Parathyroid adenoma (tissue), 2 donors: ENCODE measurements at regions not wholly inside any gene's neighbourhood (a gene's known extent, or its start where the extent isn't known, plus 50 kb on each side); places are given as distances from the start of the nearest gene placed in this dataset.

Experiments
- H2AFZ ChIP-seq: fragments of 300-600 bp; sonication (generic); one replicate; pipeline ENCODE4 v1.7.0; 2017; ENCODE audit warnings: antibody characterized with exemption, mild to moderate bottlenecking
- H3K27ac ChIP-seq: fragments of 300-600 bp; sonication (generic); one replicate; pipeline ENCODE4 v1.7.0; 2017
- H3K27me3 ChIP-seq: fragments of 300-600 bp; sonication (generic); one replicate; pipeline ENCODE4 v1.7.0; 2017; ENCODE audit warnings: low read length; ENCODE audit not compliant: control insufficient read depth, insufficient read depth
- H3K36me3 ChIP-seq: fragments of 300-600 bp; sonication (generic); one replicate; pipeline ENCODE4 v1.7.0; 2017; ENCODE audit warnings: low read length; ENCODE audit not compliant: control insufficient read depth, insufficient read depth
- H3K4me1 ChIP-seq: fragments of 300-600 bp; sonication (generic); one replicate; pipeline ENCODE4 v1.7.0; 2017; ENCODE audit warnings: control low read depth
- H3K4me2 ChIP-seq: fragments of 300-600 bp; sonication (generic); one replicate; pipeline ENCODE4 v1.7.0; 2017; ENCODE audit warnings: low read length
- H3K4me3 ChIP-seq: fragments of 300-600 bp; sonication (generic); one replicate; pipeline ENCODE4 v1.7.0; 2017; ENCODE audit warnings: low read depth, low read length
- H3K79me2 ChIP-seq: fragments of 300-600 bp; sonication (generic); one replicate; pipeline ENCODE4 v1.7.0; 2017; ENCODE audit warnings: control low read depth
- H3K9ac ChIP-seq: fragments of 300-600 bp; sonication (generic); one replicate; pipeline ENCODE4 v1.7.0; 2017; ENCODE audit warnings: mild to moderate bottlenecking
- H3K9me3 ChIP-seq: fragments of 300-600 bp; sonication (generic); one replicate; pipeline ENCODE4 v1.7.0; 2017; ENCODE audit warnings: low read length; ENCODE audit not compliant: control insufficient read depth
- TF ChIP-seq, protein P1 (sequence below): fragments of 300-600 bp; sonication (generic); IDR thresholded peaks from one replicate; pipeline ENCODE4 v1.7.0; 2017; ENCODE audit warnings: antibody characterized with exemption, mild to moderate bottlenecking
- donor health status: primary hyperparathyroidism.

DNA sequence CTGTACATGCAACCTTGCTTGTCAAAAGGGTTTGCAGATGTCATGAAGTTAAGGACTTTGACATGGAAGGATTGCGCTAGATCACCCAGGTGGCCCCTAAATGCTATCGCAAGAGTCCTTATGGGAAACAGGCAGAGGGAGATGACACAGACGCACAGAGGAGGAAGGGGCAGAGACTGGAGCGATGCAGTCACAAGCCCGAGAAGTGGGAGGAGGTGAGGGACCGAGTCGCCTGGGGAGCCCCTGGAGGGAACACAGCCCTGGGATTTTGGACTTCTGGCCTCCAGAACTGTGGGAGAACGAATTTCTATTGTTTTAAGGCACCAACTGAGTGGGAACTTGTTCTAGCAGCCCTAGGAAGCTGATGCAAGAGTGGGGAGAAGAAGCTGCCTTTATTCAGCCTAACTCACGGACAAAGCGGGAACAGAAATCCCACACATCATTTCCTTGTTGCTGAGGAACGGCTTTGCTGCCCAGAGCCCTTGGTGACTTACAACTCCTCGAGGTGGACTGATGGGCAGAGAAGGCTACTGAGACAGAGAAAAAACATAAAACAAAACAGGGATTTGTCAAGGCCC, 434.0 kb downstream of the PREX1 start:
- no peak overlapping the region for H2AFZ ChIP-seq
- no peaks in the 10 kb centered on the region for H3K36me3 ChIP-seq
- TF ChIP-seq, protein P1, sequence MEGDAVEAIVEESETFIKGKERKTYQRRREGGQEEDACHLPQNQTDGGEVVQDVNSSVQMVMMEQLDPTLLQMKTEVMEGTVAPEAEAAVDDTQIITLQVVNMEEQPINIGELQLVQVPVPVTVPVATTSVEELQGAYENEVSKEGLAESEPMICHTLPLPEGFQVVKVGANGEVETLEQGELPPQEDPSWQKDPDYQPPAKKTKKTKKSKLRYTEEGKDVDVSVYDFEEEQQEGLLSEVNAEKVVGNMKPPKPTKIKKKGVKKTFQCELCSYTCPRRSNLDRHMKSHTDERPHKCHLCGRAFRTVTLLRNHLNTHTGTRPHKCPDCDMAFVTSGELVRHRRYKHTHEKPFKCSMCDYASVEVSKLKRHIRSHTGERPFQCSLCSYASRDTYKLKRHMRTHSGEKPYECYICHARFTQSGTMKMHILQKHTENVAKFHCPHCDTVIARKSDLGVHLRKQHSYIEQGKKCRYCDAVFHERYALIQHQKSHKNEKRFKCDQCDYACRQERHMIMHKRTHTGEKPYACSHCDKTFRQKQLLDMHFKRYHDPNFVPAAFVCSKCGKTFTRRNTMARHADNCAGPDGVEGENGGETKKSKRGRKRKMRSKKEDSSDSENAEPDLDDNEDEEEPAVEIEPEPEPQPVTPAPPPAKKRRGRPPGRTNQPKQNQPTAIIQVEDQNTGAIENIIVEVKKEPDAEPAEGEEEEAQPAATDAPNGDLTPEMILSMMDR: no peak
- H3K27ac ChIP-seq: no peak overlapping the region
- H3K79me2 ChIP-seq: no peaks in the 10 kb centered on the region
- no peaks in the 10 kb centered on the region for H3K9me3 ChIP-seq
- H3K4me2 ChIP-seq: no peak overlapping the region
- H3K27me3 ChIP-seq: no peaks in the 10 kb centered on the region
- H3K4me3 ChIP-seq: no peak overlapping the region
- H3K9ac ChIP-seq: no peak overlapping the region
- H3K4me1 ChIP-seq: no peaks in the 10 kb centered on the region

DNA sequence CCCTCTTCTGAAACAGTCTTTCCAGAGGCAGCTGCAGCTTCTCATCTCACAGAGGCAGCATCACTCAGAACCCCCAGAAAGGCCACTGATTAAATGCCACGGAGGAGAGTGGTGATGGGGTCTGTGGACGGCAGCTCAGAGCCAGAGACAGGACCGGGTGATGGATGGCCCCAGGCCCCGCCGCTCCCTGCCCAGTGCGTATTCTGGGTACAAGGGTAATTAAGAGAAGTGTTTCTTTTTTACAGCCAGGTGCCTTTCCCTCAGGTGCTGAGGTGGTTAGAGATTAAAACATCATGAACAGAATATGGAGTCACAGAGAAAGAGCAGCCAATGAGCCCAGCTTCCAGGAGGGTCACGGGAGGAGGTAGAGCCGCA, 434.5 kb downstream of the PREX1 start:
- no peaks in the 10 kb centered on the region for H3K4me1 ChIP-seq
- H3K9ac ChIP-seq: no peak overlapping the region
- no peak overlapping the region for H3K4me3 ChIP-seq
- no peaks in the 10 kb centered on the region for H3K9me3 ChIP-seq
- no peaks in the 10 kb centered on the region for H3K27me3 ChIP-seq
- TF ChIP-seq, protein P1: no peak
- H3K27ac ChIP-seq: no peak overlapping the region
- H3K4me2 ChIP-seq: no peak overlapping the region
- H3K79me2 ChIP-seq: no peaks in the 10 kb centered on the region
- no peaks in the 10 kb centered on the region for H3K36me3 ChIP-seq
- H2AFZ ChIP-seq: no peak overlapping the region

DNA sequence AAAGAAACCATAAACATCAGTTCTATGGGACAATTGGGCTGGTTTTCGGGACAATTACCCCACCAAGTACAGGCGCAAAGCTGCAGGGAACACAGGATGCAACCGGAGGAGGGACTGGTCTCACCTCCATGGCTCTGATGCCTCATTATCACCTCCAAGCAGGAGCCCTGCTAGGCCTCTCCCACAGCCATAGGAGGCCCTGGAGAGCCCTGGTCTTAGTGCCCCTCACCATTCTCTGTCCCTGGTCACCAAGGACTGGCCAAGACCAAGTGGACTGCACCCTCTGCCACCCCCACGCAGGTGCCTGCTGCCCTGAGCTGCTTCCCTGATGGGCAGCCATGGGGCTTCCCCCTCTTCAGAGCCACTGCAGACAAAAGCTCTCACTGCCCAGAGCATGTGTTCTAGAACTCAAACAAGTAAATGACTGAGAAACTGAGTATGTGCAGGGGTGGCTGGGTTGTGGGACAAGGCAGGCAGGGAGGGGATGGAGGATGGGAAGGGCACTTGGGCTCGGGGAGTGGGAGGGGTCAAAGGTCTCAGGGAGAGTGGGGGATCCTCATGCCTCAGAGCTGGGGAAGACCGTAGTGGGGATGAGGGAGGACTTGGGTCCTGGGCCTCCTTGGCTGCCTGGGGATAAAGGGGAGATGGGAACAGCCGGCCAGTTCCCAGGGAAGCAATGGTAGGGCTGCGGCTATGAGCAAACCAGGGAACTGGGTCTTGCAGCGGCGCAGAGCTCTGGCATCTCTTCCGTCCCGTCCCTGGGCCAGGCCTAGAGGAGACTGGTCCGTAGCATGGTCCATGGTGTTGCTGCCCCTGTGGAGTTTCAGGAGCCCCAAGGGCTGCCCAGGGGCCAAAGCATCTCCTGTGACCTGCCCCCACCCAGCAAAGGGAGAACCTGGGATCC, 435.1 kb downstream of the PREX1 start:
- no peak overlapping the region for H3K27ac ChIP-seq
- H3K36me3 ChIP-seq: no peaks in the 10 kb centered on the region
- H3K4me3 ChIP-seq: no peak overlapping the region
- H3K27me3 ChIP-seq: no peaks in the 10 kb centered on the region
- no peaks in the 10 kb centered on the region for H3K79me2 ChIP-seq
- no peaks in the 10 kb centered on the region for H3K9me3 ChIP-seq
- no peak overlapping the region for H3K9ac ChIP-seq
- TF ChIP-seq, protein P1: no peak
- H3K4me2 ChIP-seq: no peak overlapping the region
- H3K4me1 ChIP-seq: no peaks in the 10 kb centered on the region
- H2AFZ ChIP-seq: no peak overlapping the region

DNA sequence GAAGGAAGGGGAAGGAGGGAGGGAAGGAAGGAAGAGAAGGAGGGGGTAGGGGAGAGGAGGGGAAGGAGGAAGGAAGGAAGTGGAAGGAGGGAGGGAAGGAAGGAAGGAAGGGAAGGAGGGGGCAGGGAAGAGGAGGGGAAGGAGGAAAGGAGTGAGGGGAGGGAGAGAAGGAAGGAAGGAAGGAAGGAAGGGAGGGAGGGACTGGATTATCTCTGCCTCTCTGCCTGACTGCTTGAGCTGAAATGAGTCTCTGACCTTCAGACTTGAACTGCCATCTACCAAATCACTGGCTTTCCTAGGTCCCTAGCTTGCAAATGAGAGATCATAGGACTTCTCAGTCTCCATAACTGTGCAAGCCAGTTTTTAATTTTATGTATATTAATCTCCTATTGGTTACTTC, 436.8 kb downstream of the PREX1 start:
- Histone ChIP-seq H3K9me3 (no peaks in the 10 kb centered on the region), H3K4me2 (no peak overlapping the region), H3K79me2 (no peaks in the 10 kb centered on the region), H2AFZ (no peak overlapping the region), H3K27me3 (no peaks in the 10 kb centered on the region), H3K4me3 (no peak overlapping the region), H3K36me3 (no peaks in the 10 kb centered on the region), H3K27ac (no peak overlapping the region), H3K4me1 (no peaks in the 10 kb centered on the region), H3K9ac (no peak overlapping the region)
- TF ChIP-seq, protein P1: no peak
